ENCODE measurements at regions not wholly inside any gene's neighbourhood (a gene's known extent, or its start where the extent isn't known, plus 50 kb on each side); places are given as distances from the start of the nearest gene placed in this dataset.

DNA sequence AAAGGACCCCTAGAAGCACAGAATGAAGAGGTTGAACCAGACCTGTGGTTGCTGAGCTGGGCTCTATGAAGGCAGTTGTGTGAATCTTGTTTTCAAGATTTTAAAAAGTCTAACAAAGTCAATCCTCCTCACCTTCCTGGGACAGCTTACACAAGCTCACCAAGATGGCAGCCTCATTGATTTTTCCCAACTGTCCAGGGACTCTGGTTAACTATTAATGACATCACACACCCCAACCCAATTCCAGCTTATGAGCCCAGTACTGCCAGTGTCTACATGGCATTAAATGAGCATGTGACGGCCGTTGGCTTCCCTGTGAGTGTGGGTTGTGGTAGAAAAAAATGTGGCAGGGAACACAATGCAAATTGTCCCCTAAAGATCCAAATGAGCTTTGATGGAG, 137.0 kb downstream of the CHST1 start:
- TF ChIP-seq, protein P1, sequence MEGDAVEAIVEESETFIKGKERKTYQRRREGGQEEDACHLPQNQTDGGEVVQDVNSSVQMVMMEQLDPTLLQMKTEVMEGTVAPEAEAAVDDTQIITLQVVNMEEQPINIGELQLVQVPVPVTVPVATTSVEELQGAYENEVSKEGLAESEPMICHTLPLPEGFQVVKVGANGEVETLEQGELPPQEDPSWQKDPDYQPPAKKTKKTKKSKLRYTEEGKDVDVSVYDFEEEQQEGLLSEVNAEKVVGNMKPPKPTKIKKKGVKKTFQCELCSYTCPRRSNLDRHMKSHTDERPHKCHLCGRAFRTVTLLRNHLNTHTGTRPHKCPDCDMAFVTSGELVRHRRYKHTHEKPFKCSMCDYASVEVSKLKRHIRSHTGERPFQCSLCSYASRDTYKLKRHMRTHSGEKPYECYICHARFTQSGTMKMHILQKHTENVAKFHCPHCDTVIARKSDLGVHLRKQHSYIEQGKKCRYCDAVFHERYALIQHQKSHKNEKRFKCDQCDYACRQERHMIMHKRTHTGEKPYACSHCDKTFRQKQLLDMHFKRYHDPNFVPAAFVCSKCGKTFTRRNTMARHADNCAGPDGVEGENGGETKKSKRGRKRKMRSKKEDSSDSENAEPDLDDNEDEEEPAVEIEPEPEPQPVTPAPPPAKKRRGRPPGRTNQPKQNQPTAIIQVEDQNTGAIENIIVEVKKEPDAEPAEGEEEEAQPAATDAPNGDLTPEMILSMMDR (IDR thresholded peaks at IDR 0.05), result no peak
- Histone ChIP-seq H3K27me3 (no peaks in the 10 kb centered on the region), H3K4me3 (no peak overlapping the region), H3K9me3 (no peaks in the 10 kb centered on the region), H3K36me3 (no peaks in the 10 kb centered on the region), H3K27ac (no peak overlapping the region), H3K4me1 (no peaks in the 10 kb centered on the region)
- no peak for DNase-seq (ENCODE audit: low spot score)

GRCh38 chr11:45527898-45528297, 137.5 kb downstream of the CHST1 start:
- TF ChIP-seq, protein P1 (IDR thresholded peaks at IDR 0.05), result no peak
- DNase-seq (ENCODE audit: low spot score), result no peak
- Histone ChIP-seq H3K4me1 (no peaks in the 10 kb centered on the region), H3K27ac (no peak overlapping the region), H3K9me3 (peaks cover 0 to under 1% of the 10 kb centered on the region in 2 donors), H3K4me3 (no peak overlapping the region), H3K27me3 (no peaks in the 10 kb centered on the region), H3K36me3 (no peaks in the 10 kb centered on the region)

- Histone ChIP-seq H3K4me3 (no peak overlapping the region), H3K9me3 (peaks cover 0 to 5% of the 10 kb centered on the region in 2 donors), H3K4me1 (no peaks in the 10 kb centered on the region), H3K27ac (no peak overlapping the region), H3K36me3 (no peaks in the 10 kb centered on the region), H3K27me3 (no peaks in the 10 kb centered on the region)
- DNase-seq (ENCODE audit: low spot score), result no peak
- TF ChIP-seq, protein P1 (IDR thresholded peaks at IDR 0.05), result no peak
Measured at GRCh38 chr11:45525393-45525792, 140.0 kb downstream of the CHST1 start.

- no peaks in the 10 kb centered on the region for H3K27me3 ChIP-seq
- H3K4me1 ChIP-seq, result no peaks in the 10 kb centered on the region
- H3K4me3 ChIP-seq, result no peak overlapping the region
- no peak for DNase-seq (ENCODE audit: low spot score)
- no peaks in the 10 kb centered on the region for H3K36me3 ChIP-seq
- H3K27ac ChIP-seq, result no peak overlapping the region
- H3K9me3 ChIP-seq, result peaks cover 0 to 5% of the 10 kb centered on the region in 2 donors
- TF ChIP-seq, protein P1 (IDR thresholded peaks at IDR 0.05), result no peak
Measured at GRCh38 chr11:45523760-45524159, 141.7 kb downstream of the CHST1 start.

GRCh38 chr11:45518833-45519535, 146.4 kb downstream of the CHST1 start:
- no peak overlapping the region for H3K4me3 ChIP-seq
- no peaks in the 10 kb centered on the region for H3K36me3 ChIP-seq
- peaks cover 0 to 5% of the 10 kb centered on the region in 2 donors for H3K9me3 ChIP-seq
- TF ChIP-seq, protein P1 (IDR thresholded peaks at IDR 0.05), result no peak
- no peaks in the 10 kb centered on the region for H3K4me1 ChIP-seq
- H3K27ac ChIP-seq, result no peak overlapping the region
- no peaks in the 10 kb centered on the region for H3K27me3 ChIP-seq
- no peak for DNase-seq (ENCODE audit: low spot score)
